HG02759 (cell line): ENCODE measurements at regions not wholly inside any gene's neighbourhood (a gene's known extent, or its start where the extent isn't known, plus 50 kb on each side); places are given as distances from the start of the nearest gene placed in this dataset.
A peak's percentile ranks its signal among the peaks of the same experiment; 100 is the strongest.
"Not testable (repeated sequence)": the region's sequence is repeated elsewhere in the genome, so short reads cannot be mapped to it uniquely, and the experiment has no call there.

Source experiments
- ATAC-seq: cut with Tn5 transposase; IDR thresholded peaks from one replicate; pipeline ENCODE4 v1.9.1; 2021; ENCODE audit warnings: mild to moderate bottlenecking, moderate library complexity; ENCODE audit not compliant: unreplicated experiment

DNA sequence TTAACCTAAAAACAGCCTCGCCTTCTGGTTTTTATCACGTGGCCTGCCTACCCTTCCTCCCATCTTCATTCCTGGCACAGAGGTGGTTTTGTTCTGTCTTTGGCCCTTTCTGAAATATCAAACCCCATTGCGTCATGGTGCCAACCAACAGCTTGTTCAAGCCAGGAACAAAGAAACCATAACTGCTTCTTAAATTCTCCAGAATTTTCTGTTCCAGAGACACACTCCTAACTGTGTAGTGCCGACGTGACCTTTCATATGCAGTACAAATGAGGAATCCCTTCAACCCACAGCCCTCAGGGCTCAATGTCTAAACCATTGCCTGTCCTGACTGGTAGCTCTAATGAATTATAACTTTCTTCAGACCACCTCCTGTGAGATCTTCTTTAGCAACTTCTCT lies 82.2 kb upstream of the TNP1 start:
- ATAC-seq = no peak

DNA sequence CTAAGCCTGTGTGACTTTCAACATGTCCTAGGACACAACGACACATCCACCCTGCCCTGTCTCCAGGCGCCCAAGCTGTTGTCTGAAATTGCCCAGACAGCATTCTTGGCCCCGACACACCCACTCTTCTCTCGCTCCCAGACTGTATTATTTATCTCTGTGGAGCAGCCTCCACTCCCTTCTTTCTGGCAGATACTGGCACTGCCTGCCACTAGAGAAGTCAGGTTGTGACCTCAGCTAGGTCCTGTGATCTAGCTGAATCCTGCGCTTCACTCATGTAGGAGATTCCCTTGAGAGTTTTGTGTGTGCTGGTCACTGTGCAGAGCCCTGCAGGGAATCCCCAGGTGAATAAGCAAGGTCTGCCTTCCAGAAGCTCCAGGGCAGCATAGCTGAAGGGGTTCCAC lies 77.1 kb upstream of the TNP1 start:
- no peak for ATAC-seq

- no peak for ATAC-seq
Observed at GRCh38 chr2:216934623-216935022, 74.8 kb upstream of the TNP1 start.

- no peak for ATAC-seq
Observed at GRCh38 chr2:216934151-216934550, 74.3 kb upstream of the TNP1 start.

DNA sequence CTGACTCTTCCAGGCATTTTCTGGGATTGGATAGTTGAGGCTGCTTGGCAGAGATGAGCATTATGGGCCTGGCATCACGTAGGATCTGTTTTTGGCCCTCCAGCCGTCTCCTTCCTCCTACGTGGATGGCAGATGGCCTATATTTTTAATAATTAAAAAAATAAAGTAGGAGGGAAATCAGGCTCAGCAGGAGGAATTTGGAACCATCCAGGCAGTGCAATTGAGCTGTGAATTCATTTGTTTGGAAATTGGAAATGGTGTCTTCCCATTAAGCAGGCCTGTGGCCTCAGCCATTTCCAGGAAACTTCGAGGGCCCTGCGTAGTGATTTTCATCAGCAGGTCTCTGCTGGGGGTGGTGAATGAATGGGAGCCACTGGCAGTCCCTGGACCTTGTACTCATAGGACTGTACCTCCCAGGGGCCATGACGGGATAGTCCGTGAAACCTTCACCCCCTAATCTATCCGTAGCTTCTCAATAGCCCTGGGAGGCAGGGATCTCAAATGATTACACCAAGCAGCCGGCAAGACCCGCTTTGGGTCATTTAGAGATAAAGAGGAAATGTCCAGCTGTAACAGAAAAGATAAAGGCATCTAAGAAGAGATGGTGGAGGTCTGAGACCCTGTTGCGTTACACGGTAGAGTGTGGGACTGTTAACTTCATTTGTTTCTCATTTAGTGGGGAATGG lies 73.1 kb upstream of the TNP1 start:
- no peak for ATAC-seq

DNA sequence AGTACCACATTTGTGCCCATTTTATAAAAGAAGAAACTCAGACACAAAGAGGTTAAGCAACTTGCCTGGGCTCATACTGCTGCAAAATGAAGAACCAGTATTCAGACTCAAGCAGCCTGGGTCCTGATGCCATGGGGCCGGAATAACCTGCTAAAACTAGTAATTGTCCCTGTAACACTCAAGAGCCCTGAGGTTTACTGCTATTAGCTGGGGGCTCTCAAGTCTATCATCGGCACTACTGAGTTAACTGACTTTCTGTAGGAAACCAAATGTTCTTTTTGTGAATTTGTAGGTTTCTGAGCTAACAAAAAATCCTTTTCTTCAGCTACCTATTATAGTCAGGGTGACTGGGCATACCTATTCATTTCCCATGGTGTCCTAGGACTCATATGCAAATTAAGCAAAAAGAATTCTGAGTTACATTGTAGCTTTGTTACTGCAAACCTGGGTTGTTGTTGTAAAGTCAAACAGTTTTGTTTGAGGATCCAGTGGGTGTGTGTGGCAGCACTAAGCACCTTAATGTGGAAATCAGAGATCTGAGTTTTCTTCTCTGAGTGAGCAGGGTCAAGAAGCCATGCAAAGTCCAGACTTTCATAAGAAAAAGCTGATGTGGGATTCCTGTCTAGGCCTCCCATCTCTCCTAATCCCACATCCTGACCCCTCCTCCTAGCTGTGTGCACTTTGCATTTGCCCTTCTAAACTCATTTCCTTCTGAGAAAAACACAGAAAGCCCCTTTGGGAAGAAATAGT lies 72.4 kb upstream of the TNP1 start:
- ATAC-seq = no peak

DNA sequence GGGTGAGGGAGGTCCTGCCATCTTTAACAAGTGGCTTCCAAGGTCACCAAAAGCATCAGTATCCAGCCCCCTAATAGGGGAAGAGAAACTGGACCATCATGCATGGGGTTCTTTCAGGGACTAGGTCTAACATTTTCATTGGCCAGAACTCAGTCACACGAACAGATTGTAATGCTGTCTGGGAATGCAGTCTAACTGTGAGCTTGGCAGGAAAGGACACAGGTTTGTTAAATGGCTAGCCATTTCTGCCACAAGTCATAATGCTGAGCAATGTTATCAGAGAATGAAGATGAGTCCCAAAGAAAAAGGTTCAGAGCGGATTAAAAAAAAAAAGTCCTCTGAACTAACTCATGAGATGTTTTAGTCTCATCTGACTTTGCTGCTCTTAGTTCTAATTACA lies 70.9 kb upstream of the TNP1 start:
- ATAC-seq = no peak

DNA sequence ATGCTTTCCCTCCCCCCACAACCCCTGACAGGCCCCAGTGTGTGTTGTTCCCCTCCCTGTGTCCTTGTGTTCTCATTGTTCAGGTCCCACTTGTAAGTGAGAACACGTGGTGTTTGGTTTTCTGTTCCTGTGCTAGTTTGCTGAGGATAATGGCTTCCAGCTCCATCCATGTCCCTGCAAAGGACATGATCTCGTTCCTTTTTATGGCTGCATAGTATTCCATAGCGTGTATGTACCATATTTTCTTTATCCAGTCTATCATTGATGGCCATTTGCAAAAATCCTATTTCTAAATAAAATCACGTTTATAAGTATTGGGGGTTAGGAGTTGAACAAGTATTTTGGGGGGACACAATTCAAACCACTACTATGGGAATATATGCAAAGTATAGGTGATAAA lies 69.5 kb upstream of the TNP1 start:
- ATAC-seq = not testable (repeated sequence)

DNA sequence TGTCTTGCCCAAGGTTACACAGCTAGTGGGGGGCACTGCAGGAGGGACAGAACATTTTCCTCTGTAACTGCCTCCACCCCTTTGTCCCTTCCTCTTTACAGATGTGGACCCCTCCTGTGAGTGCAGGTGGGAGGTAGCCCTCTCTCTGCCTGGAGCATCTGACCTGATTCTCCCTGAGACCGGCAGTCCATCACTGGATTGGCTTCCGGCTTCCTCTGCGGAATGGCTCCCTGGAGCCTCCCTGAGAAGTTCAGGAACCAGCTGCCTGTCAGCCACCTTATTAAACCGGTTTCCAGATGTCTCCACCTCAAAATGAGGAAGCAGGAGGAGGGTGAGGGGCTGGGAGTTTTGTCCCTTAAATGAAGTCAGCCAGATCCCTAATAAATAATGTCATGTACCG lies 67.3 kb upstream of the TNP1 start:
- no peak for ATAC-seq

- ATAC-seq = no peak
Observed at GRCh38 chr2:216925636-216926366, 65.9 kb upstream of the TNP1 start.

DNA sequence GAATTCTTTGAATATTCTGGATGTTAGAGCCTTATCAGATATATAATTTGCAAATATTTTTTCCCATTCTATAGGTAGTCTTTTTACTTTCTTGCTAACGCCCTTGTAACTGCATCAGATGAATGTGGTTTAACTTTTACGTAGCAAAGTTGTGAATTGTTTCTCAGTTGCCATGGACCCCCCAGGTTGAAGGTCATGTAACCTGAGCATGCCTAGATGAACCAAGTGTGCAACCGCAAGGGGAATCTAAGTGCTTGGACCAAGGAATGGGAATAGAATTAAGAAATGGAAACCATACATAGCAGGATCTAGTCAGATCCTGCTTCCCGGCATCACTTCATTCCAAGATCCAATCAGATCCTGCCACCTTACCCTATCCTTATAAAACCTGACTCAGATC lies 65.1 kb upstream of the TNP1 start:
- no peak for ATAC-seq

DNA sequence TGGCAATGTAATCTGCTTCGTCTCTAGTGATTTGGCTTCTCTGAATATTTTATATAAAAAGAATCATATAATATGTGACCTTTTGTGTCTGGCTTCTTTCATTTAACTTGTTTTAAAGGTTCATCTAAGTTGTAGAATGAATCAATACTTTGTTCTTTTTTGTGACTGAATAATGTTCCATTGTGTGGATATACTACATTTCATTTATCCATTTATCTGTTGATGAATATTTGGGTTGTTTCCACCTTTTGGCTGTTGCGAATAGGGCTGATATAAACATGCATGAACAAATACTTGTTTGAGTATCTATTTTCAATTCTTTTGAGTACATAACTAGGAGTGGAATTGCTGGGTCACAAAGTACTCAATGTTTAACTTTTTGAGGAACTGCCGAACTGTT lies 63.8 kb upstream of the TNP1 start:
- ATAC-seq = no peak

DNA sequence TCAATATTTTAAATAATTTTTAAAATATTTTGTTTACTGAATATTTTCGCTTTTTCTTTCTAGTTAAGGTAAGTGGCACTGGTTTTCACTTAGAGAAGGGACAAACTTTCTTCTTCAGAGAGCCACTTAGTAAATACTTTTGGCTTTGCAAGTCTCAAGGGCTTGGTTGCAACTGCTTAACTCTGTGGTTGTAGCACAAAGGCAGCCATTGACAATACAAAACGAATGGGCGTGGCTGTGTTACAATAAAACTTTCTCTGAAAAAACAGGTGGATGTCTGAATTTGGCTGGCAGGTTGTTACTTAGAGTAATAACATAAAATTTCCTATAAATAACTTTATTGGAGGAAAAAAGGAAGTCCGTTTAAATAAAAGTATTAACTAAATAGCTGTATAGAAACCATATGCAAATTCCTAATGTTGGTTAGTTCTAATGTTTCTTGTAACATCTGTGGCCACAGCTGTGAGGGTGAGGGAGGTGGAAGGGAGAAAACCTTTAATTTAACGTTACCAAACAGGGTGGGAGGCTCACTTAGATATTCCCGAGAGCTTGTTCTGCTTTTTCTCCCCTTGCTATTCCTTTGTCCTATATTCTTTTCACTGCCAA lies 62.4 kb upstream of the TNP1 start:
- peak; percentile 56 for ATAC-seq

- ATAC-seq = no peak
Observed at GRCh38 chr2:216920937-216921456, 61.1 kb upstream of the TNP1 start.

GRCh38 chr2:216920143-216920876 lies 60.4 kb upstream of the TNP1 start:
- no peak for ATAC-seq

DNA sequence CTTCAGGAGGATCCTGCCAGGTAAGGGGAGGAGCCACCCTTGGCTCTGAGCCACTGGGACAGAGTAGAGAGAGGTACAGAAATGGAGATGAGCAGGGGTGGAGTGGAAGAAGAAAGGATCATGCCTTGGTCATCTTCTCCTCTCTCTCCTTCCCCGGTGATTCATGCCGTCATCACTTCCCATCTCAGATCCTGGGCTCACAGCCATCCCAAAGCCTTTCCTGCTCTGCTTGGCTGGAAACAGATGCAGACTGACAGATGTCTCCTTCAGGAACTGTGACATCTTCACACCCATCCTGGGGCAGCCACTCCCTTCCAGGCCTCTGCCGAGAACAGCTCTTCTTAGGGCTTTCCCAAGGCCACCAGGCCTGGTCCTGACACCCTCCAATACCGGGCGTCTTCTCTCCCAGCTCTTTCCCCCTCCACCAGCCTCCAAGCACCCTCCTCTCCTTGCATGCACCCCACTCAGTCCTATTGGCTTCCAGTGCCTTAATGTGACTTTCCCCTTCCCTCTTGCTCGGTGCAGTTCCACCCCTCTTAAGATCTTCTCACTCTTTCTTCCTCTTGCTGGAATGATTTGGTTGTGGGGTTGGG lies 58.3 kb upstream of the TNP1 start:
- no peak for ATAC-seq

GRCh38 chr2:216916956-216917650 lies 57.2 kb upstream of the TNP1 start:
- ATAC-seq = no peak

GRCh38 chr2:216915557-216916150 lies 55.8 kb upstream of the TNP1 start:
- ATAC-seq = no peak

DNA sequence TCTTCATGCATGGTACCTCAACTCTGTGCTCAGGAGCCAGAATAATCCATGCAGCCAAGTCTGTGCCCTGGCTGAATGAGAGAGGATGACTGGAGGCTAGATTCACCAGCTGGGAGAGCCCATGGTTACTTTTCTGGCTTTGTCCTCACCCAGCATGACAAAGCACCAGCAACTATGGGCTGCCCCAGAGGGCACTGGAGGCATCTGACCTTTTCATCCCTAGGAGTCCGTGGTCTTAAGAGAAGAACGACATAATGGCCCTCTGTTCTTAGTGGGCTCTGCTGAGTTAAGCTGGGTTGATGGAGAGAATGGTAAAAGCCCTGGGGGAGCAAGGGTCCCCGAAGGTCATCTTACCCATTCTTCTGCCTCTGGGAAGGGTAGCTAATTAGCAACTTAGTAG lies 54.6 kb upstream of the TNP1 start:
- no peak for ATAC-seq
